Neural progenitor cell (in vitro differentiated cells): ENCODE measurements at regions not wholly inside any gene's neighbourhood (a gene's known extent, or its start where the extent isn't known, plus 50 kb on each side); places are given as distances from the start of the nearest gene placed in this dataset.
"Not testable (repeated sequence)": the region's sequence is repeated elsewhere in the genome, so short reads cannot be mapped to it uniquely, and the experiment has no call there.

ENCODE experiments used
- EZH2phosphoT487 ChIP-seq: fragments of 200-600 bp; sonication (generic); IDR thresholded peaks from 2 replicates; pipeline ENCODE4 v1.6.1; 2017; ENCODE audit warnings: antibody characterized with exemption
- TF ChIP-seq, protein P1 (sequence below): fragments of 200-600 bp; sonication (generic); IDR thresholded peaks from 2 replicates; pipeline ENCODE4 v1.5.1; 2017; ENCODE audit warnings: antibody characterized with exemption, mild to moderate bottlenecking

DNA sequence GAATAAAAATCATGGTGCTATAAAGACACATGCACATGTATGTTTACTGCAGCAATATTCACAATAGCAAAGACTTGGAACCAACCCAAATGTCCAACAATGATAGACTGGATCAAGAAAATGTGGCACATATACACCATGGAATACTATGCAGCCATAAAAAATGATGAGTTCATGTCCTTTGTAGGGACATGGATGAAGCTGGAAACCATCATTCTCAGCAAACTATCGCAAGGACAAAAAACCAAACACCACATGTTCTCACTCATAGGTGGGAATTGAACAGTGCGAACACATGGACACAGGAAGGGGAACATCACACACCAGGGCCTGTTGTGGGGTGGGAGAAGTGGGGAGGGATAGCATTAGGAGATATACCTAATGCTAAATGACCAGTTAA, 185.9 kb downstream of the TPBG start:
- TF ChIP-seq, protein P1, sequence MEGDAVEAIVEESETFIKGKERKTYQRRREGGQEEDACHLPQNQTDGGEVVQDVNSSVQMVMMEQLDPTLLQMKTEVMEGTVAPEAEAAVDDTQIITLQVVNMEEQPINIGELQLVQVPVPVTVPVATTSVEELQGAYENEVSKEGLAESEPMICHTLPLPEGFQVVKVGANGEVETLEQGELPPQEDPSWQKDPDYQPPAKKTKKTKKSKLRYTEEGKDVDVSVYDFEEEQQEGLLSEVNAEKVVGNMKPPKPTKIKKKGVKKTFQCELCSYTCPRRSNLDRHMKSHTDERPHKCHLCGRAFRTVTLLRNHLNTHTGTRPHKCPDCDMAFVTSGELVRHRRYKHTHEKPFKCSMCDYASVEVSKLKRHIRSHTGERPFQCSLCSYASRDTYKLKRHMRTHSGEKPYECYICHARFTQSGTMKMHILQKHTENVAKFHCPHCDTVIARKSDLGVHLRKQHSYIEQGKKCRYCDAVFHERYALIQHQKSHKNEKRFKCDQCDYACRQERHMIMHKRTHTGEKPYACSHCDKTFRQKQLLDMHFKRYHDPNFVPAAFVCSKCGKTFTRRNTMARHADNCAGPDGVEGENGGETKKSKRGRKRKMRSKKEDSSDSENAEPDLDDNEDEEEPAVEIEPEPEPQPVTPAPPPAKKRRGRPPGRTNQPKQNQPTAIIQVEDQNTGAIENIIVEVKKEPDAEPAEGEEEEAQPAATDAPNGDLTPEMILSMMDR = not testable (repeated sequence)
- TF ChIP-seq EZH2phosphoT487 = not testable (repeated sequence)
